GM06990 (cell line): ENCODE measurements at regions not wholly inside any gene's neighbourhood (a gene's known extent, or its start where the extent isn't known, plus 50 kb on each side); places are given as distances from the start of the nearest gene placed in this dataset.
"Not testable (repeated sequence)": the region's sequence is repeated elsewhere in the genome, so short reads cannot be mapped to it uniquely, and the experiment has no call there.

Experiments used
- DNase-seq: peaks from one replicate; pipeline ENCODE4 v3.0.0-alpha.2; 2011; ENCODE audit not compliant: insufficient read length; ENCODE audit errors: extremely low read depth
- H3K27me3 ChIP-seq: replicated peaks from 2 replicates; pipeline ENCODE4 v1.6.0; 2011; ENCODE audit warnings: low read length; ENCODE audit not compliant: control insufficient read depth, insufficient read depth
- H3K36me3 ChIP-seq: 2 replicates; pipeline ENCODE4 v1.5.1; 2011; ENCODE audit warnings: low read length; ENCODE audit not compliant: control insufficient read depth, insufficient read depth
- H3K4me3 ChIP-seq: replicated peaks from 2 replicates; pipeline ENCODE4 v1.5.1; 2011; ENCODE audit warnings: low read depth, mild to moderate bottlenecking, control low read depth, low read length
- TF ChIP-seq, protein P1 (sequence below): IDR thresholded peaks from 2 replicates; pipeline ENCODE4 v1.5.1; 2011; ENCODE audit warnings: low read length, control low read depth, mild to moderate bottlenecking, inconsistent platforms; ENCODE audit not compliant: insufficient read depth, poor library complexity, severe bottlenecking

DNA sequence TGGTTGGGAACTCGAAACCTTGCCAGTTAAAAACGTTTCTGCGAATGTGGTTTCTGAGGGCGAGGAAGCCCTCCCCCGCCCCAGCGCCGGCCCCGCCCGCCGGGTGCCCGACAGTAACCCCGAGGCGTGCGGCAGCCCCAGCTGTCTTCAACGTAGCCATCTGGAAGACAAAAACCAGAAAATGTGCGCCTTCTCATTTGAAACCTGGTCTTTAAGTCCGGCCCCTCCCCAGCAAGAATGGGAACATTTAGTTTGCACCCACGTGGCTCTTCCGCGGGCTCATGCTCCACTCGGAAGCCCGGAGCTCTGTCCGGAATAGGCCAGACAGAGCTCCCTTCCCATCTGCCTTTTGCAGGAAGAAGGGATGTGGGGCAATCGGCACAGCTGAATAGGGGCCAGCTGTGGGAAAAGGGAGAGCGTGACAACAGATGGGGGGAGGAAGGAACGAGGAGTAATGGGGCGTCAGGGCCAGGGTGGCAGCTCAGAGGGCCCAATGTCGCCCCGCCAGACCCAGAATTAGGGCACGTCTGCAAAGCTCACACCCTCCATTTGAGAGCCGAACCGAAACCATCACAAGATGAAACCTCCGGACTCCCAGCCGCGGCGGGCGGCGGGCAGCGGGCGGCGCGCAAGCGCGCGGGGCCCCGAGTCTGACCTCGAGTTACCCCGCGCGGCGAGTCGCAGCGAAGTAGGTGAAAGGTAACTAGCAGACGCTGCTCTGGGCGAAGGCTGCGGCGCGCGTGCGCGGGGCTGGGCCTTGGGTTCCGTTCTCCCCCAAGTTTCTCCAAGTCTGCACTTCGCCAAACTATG lies 63.4 kb upstream of the ABCA1 start:
- TF ChIP-seq, protein P1, sequence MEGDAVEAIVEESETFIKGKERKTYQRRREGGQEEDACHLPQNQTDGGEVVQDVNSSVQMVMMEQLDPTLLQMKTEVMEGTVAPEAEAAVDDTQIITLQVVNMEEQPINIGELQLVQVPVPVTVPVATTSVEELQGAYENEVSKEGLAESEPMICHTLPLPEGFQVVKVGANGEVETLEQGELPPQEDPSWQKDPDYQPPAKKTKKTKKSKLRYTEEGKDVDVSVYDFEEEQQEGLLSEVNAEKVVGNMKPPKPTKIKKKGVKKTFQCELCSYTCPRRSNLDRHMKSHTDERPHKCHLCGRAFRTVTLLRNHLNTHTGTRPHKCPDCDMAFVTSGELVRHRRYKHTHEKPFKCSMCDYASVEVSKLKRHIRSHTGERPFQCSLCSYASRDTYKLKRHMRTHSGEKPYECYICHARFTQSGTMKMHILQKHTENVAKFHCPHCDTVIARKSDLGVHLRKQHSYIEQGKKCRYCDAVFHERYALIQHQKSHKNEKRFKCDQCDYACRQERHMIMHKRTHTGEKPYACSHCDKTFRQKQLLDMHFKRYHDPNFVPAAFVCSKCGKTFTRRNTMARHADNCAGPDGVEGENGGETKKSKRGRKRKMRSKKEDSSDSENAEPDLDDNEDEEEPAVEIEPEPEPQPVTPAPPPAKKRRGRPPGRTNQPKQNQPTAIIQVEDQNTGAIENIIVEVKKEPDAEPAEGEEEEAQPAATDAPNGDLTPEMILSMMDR: no peak
- H3K27me3 ChIP-seq: peaks cover 4% of the 10 kb centered on the region
- DNase-seq: peak; percentile 88
- no peaks in the 10 kb centered on the region for H3K36me3 ChIP-seq
- H3K4me3 ChIP-seq: peak overlapping the region; percentile 66

DNA sequence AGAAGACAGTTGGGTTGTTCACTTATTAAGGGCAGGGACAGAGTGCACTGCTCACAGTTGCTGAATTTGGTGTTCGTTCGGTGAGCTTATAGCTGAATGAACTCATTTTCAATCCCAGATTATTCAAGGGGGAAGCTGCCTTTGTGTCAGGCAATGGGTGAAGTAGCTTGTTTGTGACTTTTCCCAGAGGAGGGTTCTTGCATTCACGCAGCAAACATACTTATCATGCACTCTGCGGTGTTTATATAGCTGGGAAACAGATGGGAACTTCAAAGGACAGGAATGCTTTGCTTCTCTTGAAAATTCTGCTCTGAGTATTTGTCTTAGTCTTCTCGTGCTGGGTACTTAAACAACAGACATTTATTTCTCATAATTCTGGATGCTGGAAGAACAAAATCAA lies 64.7 kb upstream of the ABCA1 start:
- TF ChIP-seq, protein P1: no peak
- Histone ChIP-seq H3K4me3 (no peak overlapping the region), H3K36me3 (no peaks in the 10 kb centered on the region), H3K27me3 (peaks cover 4% of the 10 kb centered on the region)
- no peak for DNase-seq

DNA sequence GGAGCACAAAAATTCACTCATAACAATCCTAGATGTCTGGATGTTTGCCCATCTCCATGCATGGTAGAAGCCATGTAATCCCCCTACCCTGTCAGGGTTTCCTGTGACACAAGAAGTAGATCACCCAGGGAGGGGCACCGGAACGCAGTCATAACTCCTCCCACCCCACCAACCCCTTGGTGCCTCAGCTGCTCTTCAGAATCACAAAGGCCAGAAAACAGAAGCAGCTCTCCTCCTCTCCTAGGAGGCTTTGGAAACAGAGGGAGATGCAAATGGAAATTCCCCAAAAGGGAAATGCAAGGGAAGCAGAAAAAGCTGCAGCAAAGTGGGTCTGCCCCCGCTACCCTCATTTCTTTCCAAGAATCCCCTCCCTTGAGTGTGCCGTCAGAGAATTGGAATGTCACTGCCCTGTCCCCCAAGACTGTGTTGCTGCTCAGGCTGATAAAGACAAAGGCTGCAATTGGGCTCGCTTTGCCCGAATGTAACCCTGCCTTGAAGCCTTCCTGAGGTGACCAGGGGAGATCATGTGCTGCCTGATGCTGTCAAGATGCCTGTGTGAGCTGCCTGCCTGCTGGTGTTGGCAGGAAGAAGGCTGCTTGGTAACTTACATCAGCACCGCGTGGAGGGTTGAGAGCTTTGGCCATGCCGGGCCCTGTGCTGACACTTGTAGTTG lies 65.5 kb upstream of the ABCA1 start:
- TF ChIP-seq, protein P1: no peak
- H3K4me3 ChIP-seq: no peak overlapping the region

GRCh38 chr9:104997536-104997935 lies 69.6 kb upstream of the ABCA1 start:
- TF ChIP-seq, protein P1: no peak

More for the DNA sequence above, 65.5 kb upstream of the ABCA1 start:
- no peak for DNase-seq
- Histone ChIP-seq H3K27me3 (peaks cover 5% of the 10 kb centered on the region), H3K36me3 (no peaks in the 10 kb centered on the region)

GRCh38 chr9:104999136-104999535 lies 71.2 kb upstream of the ABCA1 start:
- no peak overlapping the region for H3K4me3 ChIP-seq
- H3K36me3 ChIP-seq: no peaks in the 10 kb centered on the region
- TF ChIP-seq, protein P1: no peak
- no peak for DNase-seq
- peaks cover 3% of the 10 kb centered on the region; the same call in 1 of the 2 replicates for H3K27me3 ChIP-seq

More at GRCh38 chr9:104997536-104997935, 69.6 kb upstream of the ABCA1 start:
- H3K27me3 ChIP-seq: peaks cover 5% of the 10 kb centered on the region
- H3K4me3 ChIP-seq: no peak overlapping the region
- H3K36me3 ChIP-seq: no peaks in the 10 kb centered on the region
- DNase-seq: no peak

- not testable (repeated sequence) for H3K36me3 ChIP-seq, DNase-seq, H3K4me3 ChIP-seq, H3K27me3 ChIP-seq
Measured at GRCh38 chr9:105000529-105000928, 72.6 kb upstream of the ABCA1 start.
